Activated CD4-positive, CD25-positive, alpha-beta regulatory T cell treated with anti-CD3 and anti-CD28 coated beads, Interleukin-2, amount 50 U/mL, for 16 hours (primary cell): ENCODE measurements at regions not wholly inside any gene's neighbourhood (a gene's known extent, or its start where the extent isn't known, plus 50 kb on each side); places are given as distances from the start of the nearest gene placed in this dataset.

Experiments used
- DNase-seq: peaks from one replicate; pipeline ENCODE4 v3.0.0-alpha.2; 2020; ENCODE audit warnings: low read depth, low spot score

GRCh38 chr10:10618139-10618538 lies 399.5 kb upstream of the CELF2 start:
- no peak for DNase-seq

- no peak for DNase-seq
Measured at GRCh38 chr10:10623958-10624566, 393.6 kb upstream of the CELF2 start.

GRCh38 chr10:10624567-10624962 lies 393.1 kb upstream of the CELF2 start:
- DNase-seq: no peak

- no peak for DNase-seq
Measured at GRCh38 chr10:10625491-10625890, 392.2 kb upstream of the CELF2 start.

- DNase-seq: no peak
Measured at GRCh38 chr10:10626734-10627133, 390.9 kb upstream of the CELF2 start.

GRCh38 chr10:10627414-10627813 lies 390.3 kb upstream of the CELF2 start:
- DNase-seq: no peak

- DNase-seq: no peak
Measured at GRCh38 chr10:10629512-10629911, 388.2 kb upstream of the CELF2 start.

- DNase-seq: no peak
Measured at GRCh38 chr10:10630281-10630680, 387.4 kb upstream of the CELF2 start.

GRCh38 chr10:10630782-10631181 lies 386.9 kb upstream of the CELF2 start:
- DNase-seq: no peak

- no peak for DNase-seq
Measured at GRCh38 chr10:10642189-10642588, 375.5 kb upstream of the CELF2 start.

GRCh38 chr10:10642751-10643150 lies 374.9 kb upstream of the CELF2 start:
- no peak for DNase-seq

- DNase-seq: no peak
Measured at GRCh38 chr10:10644008-10644646, 373.5 kb upstream of the CELF2 start.

- DNase-seq: no peak
Measured at GRCh38 chr10:10644676-10645385, 372.8 kb upstream of the CELF2 start.

- DNase-seq: no peak
Measured at GRCh38 chr10:10647331-10647730, 370.3 kb upstream of the CELF2 start.

GRCh38 chr10:10657139-10657760 lies 360.4 kb upstream of the CELF2 start:
- DNase-seq: no peak

- DNase-seq: no peak
Measured at GRCh38 chr10:10658172-10658785, 359.4 kb upstream of the CELF2 start.

- no peak for DNase-seq
Measured at GRCh38 chr10:10660054-10660453, 357.6 kb upstream of the CELF2 start.

GRCh38 chr10:10661176-10661575 lies 356.5 kb upstream of the CELF2 start:
- no peak for DNase-seq

GRCh38 chr10:10662716-10663408 lies 354.8 kb upstream of the CELF2 start:
- no peak for DNase-seq

GRCh38 chr10:10663622-10664021 lies 354.1 kb upstream of the CELF2 start:
- DNase-seq: no peak

- DNase-seq: no peak
Measured at GRCh38 chr10:10665750-10666149, 351.9 kb upstream of the CELF2 start.

GRCh38 chr10:10667466-10667865 lies 350.2 kb upstream of the CELF2 start:
- DNase-seq: no peak
